ENCODE measurements at regions not wholly inside any gene's neighbourhood (a gene's known extent, or its start where the extent isn't known, plus 50 kb on each side); places are given as distances from the start of the nearest gene placed in this dataset.

DNA sequence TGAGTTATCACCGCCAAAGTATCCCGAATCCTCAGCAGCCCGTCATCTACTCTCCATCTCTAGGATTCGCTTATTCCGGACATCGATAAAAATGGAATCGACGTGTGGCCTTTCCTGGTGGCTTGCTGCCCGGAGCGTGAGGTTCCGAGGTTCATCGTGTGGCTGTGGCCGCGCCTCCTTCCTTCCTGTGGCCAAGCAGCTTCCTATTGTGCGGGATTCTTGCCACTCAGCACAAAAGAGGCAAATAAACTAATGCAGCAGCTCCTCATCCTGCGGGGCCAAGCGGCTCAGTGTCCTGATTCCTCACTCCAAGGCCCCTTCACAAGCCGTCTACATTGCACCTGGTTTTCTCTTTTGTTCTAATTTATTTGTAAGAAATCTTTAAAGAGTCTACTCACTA, 800.9 kb downstream of the CDH9 start:
- no peak overlapping the region for H3K14ac ChIP-seq (replicated peaks; ENCODE audit: low read depth, low read length)
- ChIA-PET CTCF (no interaction called here), POLR2A (ENCODE audit: unreplicated experiment) (no interaction called here)
- TF ChIP-seq NFE2L2 (IDR thresholded peaks at IDR 0.05; ENCODE audit: low read depth, low read length) (no peak), MXI1 (IDR thresholded peaks at IDR 0.05; ENCODE audit: borderline replicate concordance, low read depth, low read length) (no peak), SMC3 (IDR thresholded peaks at IDR 0.05; ENCODE audit: low read depth, low read length) (no peak)
- H2BK120ac ChIP-seq (ENCODE audit: low read depth, low read length), result no peak overlapping the region
- H3K9me3 ChIP-seq (ENCODE audit: control insufficient read depth, insufficient read depth, low read length), result peaks cover 13% of the 10 kb centered on the region; the same call in 1 of the 2 replicates
- no peak overlapping the region for H3K9ac ChIP-seq (ENCODE audit: low read depth, low read length)
- dilution Hi-C loops (cut with HindIII; ENCODE audit: low sequenced_read_pairs, unreplicated experiment) (no loop called here), in situ Hi-C loops (cut with MboI; ENCODE audit: low sequenced_read_pairs) (no loop called here), intact Hi-C loops (cut with micrococcal nuclease) (no loop called here)
- no peak overlapping the region for H3K4ac ChIP-seq (ENCODE audit: low read depth, low read length)
- H3K4me3 ChIP-seq (ENCODE audit: insufficient read depth, low read depth, low read length), result no peak overlapping the region
- H3K9me1 ChIP-seq (ENCODE audit: insufficient read depth, low read length), result no peaks in the 10 kb centered on the region
- no peak overlapping the region for H2AK9ac ChIP-seq (replicated peaks; ENCODE audit: low read depth, low read length, poor library complexity)
- H4K8ac ChIP-seq (ENCODE audit: low read depth in 2 of 2, low read length in 2 of 2), result no peak overlapping the region
- H2AFZ ChIP-seq (replicated peaks; ENCODE audit: low read length, poor library complexity), result no peak overlapping the region
- no TSS peak for BruUV-seq (replicated peaks)
- no peak overlapping the region for H3K27ac ChIP-seq (ENCODE audit: insufficient read depth, low read length)
- H3K4me1 ChIP-seq (ENCODE audit: control insufficient read depth, insufficient read depth, low read length), result no peaks in the 10 kb centered on the region
- H3K79me1 ChIP-seq (ENCODE audit: low read depth in 1 of 2, low read length in 2 of 2), result no peaks in the 10 kb centered on the region
- no peak overlapping the region for H3K56ac ChIP-seq (ENCODE audit: extremely low read depth, insufficient read depth, low read length)
- H4K20me1 ChIP-seq (ENCODE audit: insufficient read depth, low read length), result no peaks in the 10 kb centered on the region
- H3K18ac ChIP-seq (ENCODE audit: low read depth, low read length), result no peak overlapping the region
- no peak overlapping the region for H3K4me2 ChIP-seq (ENCODE audit: low read depth, low read length)
- H2BK15ac ChIP-seq (ENCODE audit: low read depth, low read length), result no peak overlapping the region
- no peaks in the 10 kb centered on the region for H3K36me3 ChIP-seq (ENCODE audit: control insufficient read depth, insufficient read depth, low read length)
- WGBS, 2 experiments (ENCODE audit: extremely low coverage in 2 of 2, insufficient read length in 1 of 2), result 89% methylated on average over 5 of the region's 18 CpGs; no CpG with 5 or more reads in 1 of the 2 experiments
- H2AK5ac ChIP-seq (ENCODE audit: low read depth, low read length), result no peak overlapping the region
- no peak overlapping the region for H4K91ac ChIP-seq (ENCODE audit: insufficient read depth, low read depth, low read length)
- no peak overlapping the region for H2BK5ac ChIP-seq (ENCODE audit: low read depth, low read length, poor library complexity, severe bottlenecking)
- ATAC-seq (ENCODE audit: low read depth) (no peak), DNase-seq (no peak)
- no peak overlapping the region for H3K23ac ChIP-seq (ENCODE audit: low read depth, low read length)
- no peaks in the 10 kb centered on the region for H3K27me3 ChIP-seq (ENCODE audit: control insufficient read depth, insufficient read depth, low read length)
- no peak overlapping the region for H2BK20ac ChIP-seq (ENCODE audit: low read depth, low read length)
- no peak overlapping the region for H4K5ac ChIP-seq (ENCODE audit: low read depth, low read length)

Data from IMR-90 (cell line).